PC-9 (cell line): ENCODE measurements at regions not wholly inside any gene's neighbourhood (a gene's known extent, or its start where the extent isn't known, plus 50 kb on each side); places are given as distances from the start of the nearest gene placed in this dataset.

Experiments used
- BruUV-seq: library from RNA; stranded (reverse); fragments of 400-500 nt; replicated peaks from 2 replicates; lab custom pipeline; 2021; lab: Mats Ljungman, UMichigan
- CTCF ChIA-PET: fragments of 300-600 bp; sonication (Branson Sonifier 250); formaldehyde crosslinking; loops from one replicate; lab custom pipeline; 2022; ENCODE audit warnings: antibody characterized with exemption; lab: Charles Lee
- POLR2A ChIA-PET: fragments of 300-600 bp; sonication (Branson Sonifier 250); formaldehyde crosslinking; loops from one replicate; lab custom pipeline; 2022; ENCODE audit warnings: antibody characterized with exemption; ENCODE audit not compliant: unreplicated experiment; lab: Charles Lee
- DNase-seq, 2 experiments: peaks; one replicate each; pipeline versions ENCODE4 v3.0.0 to v3.0.0-alpha.2; 2015 to 2022; ENCODE audit warnings: mixed read lengths in 1 of 2
- H2AFZ ChIP-seq: fragments of 200-600 bp; sonication (generic); 2 replicates; pipeline ENCODE4 v1.8.1; 2017; ENCODE audit warnings: antibody characterized with exemption
- H3F3A ChIP-seq: fragments of 200-600 bp; sonication (generic); 2 replicates; pipeline ENCODE4 v1.8.1; 2017; ENCODE audit warnings: antibody characterized with exemption, mild to moderate bottlenecking, low read depth; ENCODE audit not compliant: insufficient read depth
- H3K27ac ChIP-seq: fragments of 200-600 bp; sonication (generic); 2 replicates; pipeline ENCODE4 v1.6.1; 2016; ENCODE audit warnings: mixed run types
- H3K27me3 ChIP-seq: fragments of 200-600 bp; sonication (generic); 2 replicates; pipeline ENCODE4 v1.6.1; 2016; ENCODE audit warnings: low read depth, mixed run types; ENCODE audit not compliant: insufficient read depth
- H3K36me3 ChIP-seq: fragments of 200-600 bp; sonication (generic); 2 replicates; pipeline ENCODE4 v1.6.1; 2016; ENCODE audit warnings: low read depth, mixed run types
- H3K4me1 ChIP-seq: fragments of 200-600 bp; sonication (generic); replicated peaks from 2 replicates; pipeline ENCODE4 v1.6.1; 2016; ENCODE audit warnings: mixed run types; ENCODE audit not compliant: insufficient read depth
- H3K4me2 ChIP-seq: fragments of 200-600 bp; sonication (generic); 2 replicates; pipeline ENCODE4 v1.6.1; 2017; ENCODE audit warnings: mixed run types
- H3K4me3 ChIP-seq: fragments of 200-600 bp; sonication (generic); 2 replicates; pipeline ENCODE4 v1.6.1; 2016; ENCODE audit warnings: mixed run types
- H3K79me2 ChIP-seq: fragments of 200-600 bp; sonication (generic); 2 replicates; pipeline ENCODE4 v1.6.1; 2017; ENCODE audit warnings: low read depth, mixed run types
- H3K9me2 ChIP-seq: fragments of 200-600 bp; sonication (generic); 2 replicates; pipeline ENCODE4 v1.8.1; 2017; ENCODE audit warnings: mild to moderate bottlenecking; ENCODE audit not compliant: insufficient read depth
- H3K9me3 ChIP-seq: fragments of 200-600 bp; sonication (generic); 2 replicates; pipeline ENCODE4 v1.8.1; 2016; ENCODE audit warnings: low read depth; ENCODE audit not compliant: insufficient read depth
- H4K20me1 ChIP-seq: fragments of 200-600 bp; sonication (generic); 2 replicates; pipeline ENCODE4 v1.8.1; 2017; ENCODE audit not compliant: insufficient read depth
- EZH2 ChIP-seq: fragments of 200-600 bp; sonication (generic); IDR thresholded peaks from 2 replicates; pipeline ENCODE4 v1.8.0; 2017; ENCODE audit warnings: antibody characterized with exemption, low read depth
- intact Hi-C: fragments of 100-400 bp; cut with micrococcal nuclease; formaldehyde crosslinking; loops from one replicate; pipeline ENCODE4 v1.10.0; 2022; ENCODE audit not compliant: unreplicated experiment
- TF ChIP-seq, protein P1 (sequence below): fragments of 200-600 bp; sonication (generic); conservative IDR thresholded peaks from 2 replicates; pipeline ENCODE4 v1.6.1; 2017; ENCODE audit warnings: mixed run types, antibody characterized with exemption, mild to moderate bottlenecking, moderate library complexity

DNA sequence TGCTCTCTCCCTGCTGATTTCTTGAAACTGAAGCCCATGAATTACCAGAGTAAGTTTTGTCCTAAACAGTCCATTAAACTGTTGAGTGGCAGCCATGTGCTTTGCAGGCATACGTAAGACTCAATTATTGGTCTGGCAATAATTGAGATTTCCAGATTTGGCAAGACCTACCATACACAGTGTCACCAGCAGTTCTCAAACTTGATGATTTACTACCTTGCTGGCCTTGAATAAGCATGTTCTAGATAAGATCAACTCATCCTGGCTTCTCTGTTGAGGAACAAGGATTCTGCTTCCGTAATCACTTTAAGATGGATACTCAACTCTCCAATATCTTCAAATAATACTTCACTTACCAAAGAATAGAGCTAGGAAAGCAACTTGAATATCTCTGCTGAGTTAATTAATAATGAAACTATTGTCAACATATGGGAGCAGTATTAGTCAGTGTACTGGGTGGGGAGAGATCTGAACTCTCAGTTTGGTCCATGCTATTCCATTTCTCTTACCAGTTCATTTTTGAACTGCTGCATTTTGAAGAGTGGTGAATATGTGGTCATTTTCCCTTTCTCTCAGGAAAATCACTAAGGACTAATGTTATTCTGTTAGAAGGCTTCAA is 181.4 kb downstream of the IPMK start:
- H3K9me2 ChIP-seq: no peaks in the 10 kb centered on the region
- no peaks in the 10 kb centered on the region for H3K79me2 ChIP-seq
- BruUV-seq: no TSS peak
- ChIA-PET CTCF (no interaction called here), POLR2A (no interaction called here)
- TF ChIP-seq EZH2: no peak
- TF ChIP-seq, protein P1, sequence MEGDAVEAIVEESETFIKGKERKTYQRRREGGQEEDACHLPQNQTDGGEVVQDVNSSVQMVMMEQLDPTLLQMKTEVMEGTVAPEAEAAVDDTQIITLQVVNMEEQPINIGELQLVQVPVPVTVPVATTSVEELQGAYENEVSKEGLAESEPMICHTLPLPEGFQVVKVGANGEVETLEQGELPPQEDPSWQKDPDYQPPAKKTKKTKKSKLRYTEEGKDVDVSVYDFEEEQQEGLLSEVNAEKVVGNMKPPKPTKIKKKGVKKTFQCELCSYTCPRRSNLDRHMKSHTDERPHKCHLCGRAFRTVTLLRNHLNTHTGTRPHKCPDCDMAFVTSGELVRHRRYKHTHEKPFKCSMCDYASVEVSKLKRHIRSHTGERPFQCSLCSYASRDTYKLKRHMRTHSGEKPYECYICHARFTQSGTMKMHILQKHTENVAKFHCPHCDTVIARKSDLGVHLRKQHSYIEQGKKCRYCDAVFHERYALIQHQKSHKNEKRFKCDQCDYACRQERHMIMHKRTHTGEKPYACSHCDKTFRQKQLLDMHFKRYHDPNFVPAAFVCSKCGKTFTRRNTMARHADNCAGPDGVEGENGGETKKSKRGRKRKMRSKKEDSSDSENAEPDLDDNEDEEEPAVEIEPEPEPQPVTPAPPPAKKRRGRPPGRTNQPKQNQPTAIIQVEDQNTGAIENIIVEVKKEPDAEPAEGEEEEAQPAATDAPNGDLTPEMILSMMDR: no peak
- no peaks in the 10 kb centered on the region for H3K27me3 ChIP-seq
- no peaks in the 10 kb centered on the region for H3K9me3 ChIP-seq
- intact Hi-C loops: no loop called here
- no peak overlapping the region for H3K4me2 ChIP-seq
- DNase-seq: no peak
- no peaks in the 10 kb centered on the region for H3F3A ChIP-seq
- no peak overlapping the region for H3K27ac ChIP-seq
- no peak overlapping the region for H2AFZ ChIP-seq
- no peaks in the 10 kb centered on the region for H3K4me1 ChIP-seq
- H3K36me3 ChIP-seq: no peaks in the 10 kb centered on the region
- H3K4me3 ChIP-seq: no peak overlapping the region
- no peaks in the 10 kb centered on the region for H4K20me1 ChIP-seq

DNA sequence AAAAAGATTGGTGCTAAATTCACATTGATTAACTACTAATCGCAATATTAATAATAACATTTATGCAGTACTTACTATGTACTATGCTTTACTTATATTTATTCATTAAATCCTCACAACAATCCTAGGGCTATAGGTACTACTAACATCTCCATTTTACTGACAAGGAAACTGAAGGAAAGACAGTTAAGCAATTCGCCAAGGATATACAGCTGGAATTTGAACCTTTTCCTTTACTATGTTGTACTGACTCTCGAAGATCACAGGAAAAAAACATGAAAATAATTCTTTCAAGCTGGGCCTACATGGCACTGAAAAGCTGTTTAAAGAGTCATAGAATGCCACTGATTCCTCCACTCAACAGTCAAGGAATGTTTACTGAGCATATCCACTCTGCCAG is 185.4 kb downstream of the IPMK start:
- Histone ChIP-seq H2AFZ (no peak overlapping the region), H3K4me1 (no peaks in the 10 kb centered on the region), H3K9me3 (no peaks in the 10 kb centered on the region), H3F3A (no peaks in the 10 kb centered on the region), H3K27me3 (no peaks in the 10 kb centered on the region), H3K27ac (no peak overlapping the region), H3K4me2 (no peak overlapping the region), H3K79me2 (no peaks in the 10 kb centered on the region), H3K4me3 (no peak overlapping the region), H4K20me1 (no peaks in the 10 kb centered on the region), H3K9me2 (no peaks in the 10 kb centered on the region), H3K36me3 (no peaks in the 10 kb centered on the region)
- intact Hi-C loops: no loop called here
- no peak for TF ChIP-seq EZH2
- TF ChIP-seq, protein P1: no peak
- DNase-seq: no peak
- POLR2A ChIA-PET: no interaction called here
- no TSS peak for BruUV-seq
- CTCF ChIA-PET: no interaction called here

DNA sequence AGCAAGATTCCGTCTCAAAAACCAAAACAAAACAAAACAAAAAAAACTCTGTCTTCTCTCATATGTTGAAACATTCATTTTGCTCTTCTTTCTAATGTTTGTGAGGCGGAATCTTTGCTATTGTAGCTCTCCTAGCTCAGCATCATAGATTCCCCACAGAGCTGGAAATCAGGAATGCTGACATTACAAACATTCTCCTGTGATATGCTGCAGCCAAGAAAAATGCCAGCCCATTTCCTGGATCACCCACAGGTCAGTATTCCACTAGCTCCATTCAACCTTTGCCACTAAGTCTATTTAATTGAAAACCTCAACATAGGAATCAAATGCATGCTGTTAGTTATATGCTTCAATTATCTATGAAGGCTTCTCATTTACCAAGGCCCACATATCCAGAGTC is 186.3 kb downstream of the IPMK start:
- Histone ChIP-seq H3K36me3 (no peaks in the 10 kb centered on the region), H3K4me1 (no peaks in the 10 kb centered on the region), H4K20me1 (no peaks in the 10 kb centered on the region), H3F3A (no peaks in the 10 kb centered on the region), H3K9me3 (no peaks in the 10 kb centered on the region), H3K79me2 (no peaks in the 10 kb centered on the region), H3K9me2 (no peaks in the 10 kb centered on the region), H3K4me2 (no peak overlapping the region), H3K27me3 (no peaks in the 10 kb centered on the region), H2AFZ (no peak overlapping the region), H3K4me3 (no peak overlapping the region), H3K27ac (no peak overlapping the region)
- TF ChIP-seq, protein P1: no peak
- no peak for TF ChIP-seq EZH2
- POLR2A ChIA-PET: no interaction called here
- no TSS peak for BruUV-seq
- CTCF ChIA-PET: no interaction called here
- intact Hi-C loops: no loop called here
- DNase-seq: no peak
